Nephron progenitor cell (in vitro differentiated cells): ENCODE measurements at regions not wholly inside any gene's neighbourhood (a gene's known extent, or its start where the extent isn't known, plus 50 kb on each side); places are given as distances from the start of the nearest gene placed in this dataset.

Source experiments
- DNase-seq: peaks from one replicate; pipeline ENCODE4 v3.0.0; 2021
- H3K27ac Mint-ChIP-seq: 2 replicates; pipeline ENCODE4 v1.8.0; 2021; ENCODE audit warnings: mild to moderate bottlenecking, moderate library complexity, mixed read lengths
- H3K27me3 Mint-ChIP-seq: 2 replicates; pipeline ENCODE4 v1.8.0; 2021; ENCODE audit warnings: mild to moderate bottlenecking, low read depth, mixed read lengths; ENCODE audit not compliant: poor library complexity
- H3K36me3 Mint-ChIP-seq: 2 replicates; pipeline ENCODE4 v1.8.0; 2021; ENCODE audit warnings: low read depth, mixed read lengths
- H3K4me1 Mint-ChIP-seq: 2 replicates; pipeline ENCODE4 v1.8.0; 2021; ENCODE audit warnings: mixed read lengths
- H3K4me3 Mint-ChIP-seq: 2 replicates; pipeline ENCODE4 v1.8.0; 2021; ENCODE audit warnings: mild to moderate bottlenecking, moderate library complexity, mixed read lengths
- H3K9me3 Mint-ChIP-seq: 2 replicates; pipeline ENCODE4 v1.8.0; 2021; ENCODE audit warnings: mild to moderate bottlenecking, moderate library complexity, mixed read lengths
- CTCF ChIP-seq: fragments of 200-600 bp; sonication (generic); IDR thresholded peaks from 2 replicates; pipeline ENCODE4 v1.5.0; 2021; ENCODE audit warnings: antibody characterized with exemption

GRCh38 chr13:82291852-82292251 lies 1590.4 kb downstream of the SLITRK1 start:
- H3K9me3 Mint-ChIP-seq, result no peaks in the 10 kb centered on the region
- TF ChIP-seq CTCF, result no peak
- H3K27ac Mint-ChIP-seq, result no peak overlapping the region
- H3K36me3 Mint-ChIP-seq, result no peaks in the 10 kb centered on the region
- no peak for DNase-seq
- no peak overlapping the region for H3K4me3 Mint-ChIP-seq
- no peaks in the 10 kb centered on the region for H3K27me3 Mint-ChIP-seq
- no peaks in the 10 kb centered on the region for H3K4me1 Mint-ChIP-seq

GRCh38 chr13:82275644-82276043 lies 1606.6 kb downstream of the SLITRK1 start:
- H3K27ac Mint-ChIP-seq, result no peak overlapping the region
- H3K4me3 Mint-ChIP-seq, result no peak overlapping the region
- DNase-seq, result no peak
- no peaks in the 10 kb centered on the region for H3K36me3 Mint-ChIP-seq
- H3K4me1 Mint-ChIP-seq, result no peaks in the 10 kb centered on the region
- H3K27me3 Mint-ChIP-seq, result peaks cover 4% of the 10 kb centered on the region
- no peak for TF ChIP-seq CTCF
- no peaks in the 10 kb centered on the region for H3K9me3 Mint-ChIP-seq

- DNase-seq, result no peak
- Mint-ChIP-seq H3K4me3 (no peak overlapping the region), H3K9me3 (peaks cover 12% of the 10 kb centered on the region), H3K27me3 (peaks cover 5% of the 10 kb centered on the region), H3K27ac (no peak overlapping the region), H3K36me3 (no peaks in the 10 kb centered on the region), H3K4me1 (no peaks in the 10 kb centered on the region)
- TF ChIP-seq CTCF, result no peak
These were observed 1623.0 kb downstream of the SLITRK1 start for GRCh38 chr13:82259284-82259683.

GRCh38 chr13:82257790-82258507 lies 1624.3 kb downstream of the SLITRK1 start:
- DNase-seq, result no peak
- no peak overlapping the region for H3K27ac Mint-ChIP-seq
- no peaks in the 10 kb centered on the region for H3K4me1 Mint-ChIP-seq
- no peaks in the 10 kb centered on the region for H3K36me3 Mint-ChIP-seq
- no peak for TF ChIP-seq CTCF
- H3K27me3 Mint-ChIP-seq, result peaks cover 5% of the 10 kb centered on the region
- no peak overlapping the region for H3K4me3 Mint-ChIP-seq
- H3K9me3 Mint-ChIP-seq, result peaks cover 12% of the 10 kb centered on the region

GRCh38 chr13:82248762-82249161 lies 1633.5 kb downstream of the SLITRK1 start:
- Mint-ChIP-seq H3K27ac (no peak overlapping the region), H3K36me3 (no peaks in the 10 kb centered on the region), H3K4me1 (no peaks in the 10 kb centered on the region), H3K27me3 (no peaks in the 10 kb centered on the region), H3K4me3 (no peak overlapping the region), H3K9me3 (no peaks in the 10 kb centered on the region)
- no peak for DNase-seq
- TF ChIP-seq CTCF, result no peak

GRCh38 chr13:82245860-82246259 lies 1636.4 kb downstream of the SLITRK1 start:
- no peak for DNase-seq
- H3K4me1 Mint-ChIP-seq, result no peaks in the 10 kb centered on the region

More at GRCh38 chr13:82245860-82246259, 1636.4 kb downstream of the SLITRK1 start:
- no peaks in the 10 kb centered on the region for H3K27me3 Mint-ChIP-seq
- H3K9me3 Mint-ChIP-seq, result no peaks in the 10 kb centered on the region
- no peak overlapping the region for H3K4me3 Mint-ChIP-seq
- no peak overlapping the region for H3K27ac Mint-ChIP-seq
- no peaks in the 10 kb centered on the region for H3K36me3 Mint-ChIP-seq
- no peak for TF ChIP-seq CTCF
